BLaER1 treated with 17β-estradiol and CSF1 and Interleukin-3, amounts not matched to agents 10 nM and 100 nM (cell line): ENCODE measurements at regions not wholly inside any gene's neighbourhood (a gene's known extent, or its start where the extent isn't known, plus 50 kb on each side); places are given as distances from the start of the nearest gene placed in this dataset.

Experiments used
- H3K27ac ChIP-seq, 11 experiments: shearing (Covaris generic); formaldehyde crosslinking; 2 replicates each; pipeline ENCODE4 v1.8.1; 2022
- H3K27me3 ChIP-seq, 11 experiments: shearing (Covaris generic); formaldehyde crosslinking; 2 replicates each; pipeline ENCODE4 v1.8.1; 2022
- H3K36me3 ChIP-seq, 11 experiments: shearing (Covaris generic); formaldehyde crosslinking; 2 replicates each; pipeline ENCODE4 v1.8.1; 2022
- H3K4me1 ChIP-seq, 10 experiments: shearing (Covaris generic); formaldehyde crosslinking; 2 replicates each; pipeline ENCODE4 v1.8.1; 2022
- H3K4me2 ChIP-seq, 11 experiments: shearing (Covaris generic); formaldehyde crosslinking; 2 replicates each; pipeline ENCODE4 v1.8.1; 2022
- H3K4me3 ChIP-seq, 10 experiments: shearing (Covaris generic); formaldehyde crosslinking; 2 replicates each; pipeline ENCODE4 v1.8.1; 2022
- H3K9ac ChIP-seq, 11 experiments: shearing (Covaris generic); formaldehyde crosslinking; 2 replicates each; pipeline ENCODE4 v1.8.1; 2022
- H3K9me3 ChIP-seq, 11 experiments: shearing (Covaris generic); formaldehyde crosslinking; replicated peaks in 1 of 11; 2 replicates each; pipeline ENCODE4 v1.8.1; 2022
- H4K20me1 ChIP-seq, 11 experiments: shearing (Covaris generic); formaldehyde crosslinking; 2 replicates each; pipeline ENCODE4 v1.8.1; 2022
- Cebpa-rat ChIP-seq, 11 experiments: shearing (Covaris generic); IDR thresholded peaks; 2 replicates each; pipeline ENCODE4 v1.8.1; 2022

GRCh38 chr6:82705579-82705978 lies 342.0 kb downstream of the TPBG start:
- Histone ChIP-seq H3K27ac (no peak overlapping the region), H3K36me3 (no peaks in the 10 kb centered on the region)
- TF ChIP-seq Cebpa-rat (IDR thresholded peaks at IDR 0.05), result no peak

GRCh38 chr6:82711105-82711827 lies 347.6 kb downstream of the TPBG start:
- no peak for TF ChIP-seq Cebpa-rat (IDR thresholded peaks at IDR 0.05)
- Histone ChIP-seq H3K36me3 (no peaks in the 10 kb centered on the region), H3K27ac (no peak overlapping the region), H3K4me2 (no peak overlapping the region), H3K27me3 (no peaks in the 10 kb centered on the region), H3K4me1 (peaks cover 0 to 22% (median 0%) of the 10 kb centered on the region in 10 experiments; a peak in 3 of 20 replicates), H3K9ac (no peak overlapping the region), H3K9me3 (no peaks in the 10 kb centered on the region), H4K20me1 (no peaks in the 10 kb centered on the region), H3K4me3 (no peak overlapping the region)

More at GRCh38 chr6:82705579-82705978, 342.0 kb downstream of the TPBG start:
- peaks cover 0 to 13% (median 6%) of the 10 kb centered on the region in 11 experiments; a peak in 9 of 22 replicates for H3K9me3 ChIP-seq
- no peak overlapping the region for H3K9ac ChIP-seq
- H4K20me1 ChIP-seq, result no peaks in the 10 kb centered on the region
- no peak overlapping the region for H3K4me3 ChIP-seq
- H3K4me1 ChIP-seq, result peaks cover 0 to 15% (median 0%) of the 10 kb centered on the region in 10 experiments; a peak in 3 of 20 replicates
- H3K4me2 ChIP-seq, result no peak overlapping the region
- H3K27me3 ChIP-seq, result no peaks in the 10 kb centered on the region

GRCh38 chr6:82711971-82712370 lies 348.4 kb downstream of the TPBG start:
- Histone ChIP-seq H3K36me3 (no peaks in the 10 kb centered on the region), H3K27me3 (no peaks in the 10 kb centered on the region), H3K27ac (no peak overlapping the region), H3K4me2 (peak overlapping the region in 2 of 11 experiments; percentile 11 to 37; a peak in 1 of 22 replicates), H3K4me3 (no peak overlapping the region), H3K9me3 (no peaks in the 10 kb centered on the region), H4K20me1 (no peaks in the 10 kb centered on the region), H3K4me1 (peaks cover 0 to 20% (median 0%) of the 10 kb centered on the region in 10 experiments; a peak in 3 of 20 replicates), H3K9ac (no peak overlapping the region)
- TF ChIP-seq Cebpa-rat (IDR thresholded peaks at IDR 0.05), result no peak

- Histone ChIP-seq H3K27me3 (no peaks in the 10 kb centered on the region), H3K27ac (no peak overlapping the region), H4K20me1 (no peaks in the 10 kb centered on the region), H3K4me2 (peak overlapping the region in 2 of 11 experiments; percentile 31 to 37; a peak in 2 of 22 replicates), H3K4me3 (no peak overlapping the region), H3K9ac (no peak overlapping the region), H3K36me3 (no peaks in the 10 kb centered on the region), H3K4me1 (peaks cover 0 to 16% (median 0%) of the 10 kb centered on the region in 10 experiments; a peak in 2 of 20 replicates), H3K9me3 (no peaks in the 10 kb centered on the region)
- no peak for TF ChIP-seq Cebpa-rat (IDR thresholded peaks at IDR 0.05)
Observed at GRCh38 chr6:82712389-82712788, 348.8 kb downstream of the TPBG start.

GRCh38 chr6:82712826-82713225 lies 349.2 kb downstream of the TPBG start:
- Histone ChIP-seq H4K20me1 (no peaks in the 10 kb centered on the region), H3K36me3 (no peaks in the 10 kb centered on the region), H3K9ac (no peak overlapping the region), H3K4me1 (peaks cover 0 to 12% (median 0%) of the 10 kb centered on the region in 10 experiments; a peak in 2 of 20 replicates), H3K27me3 (no peaks in the 10 kb centered on the region), H3K27ac (no peak overlapping the region), H3K4me3 (no peak overlapping the region), H3K4me2 (peak overlapping the region in 2 of 11 experiments; percentile 31 to 37; a peak in 1 of 22 replicates), H3K9me3 (no peaks in the 10 kb centered on the region)
- TF ChIP-seq Cebpa-rat (IDR thresholded peaks at IDR 0.05), result no peak

GRCh38 chr6:82720992-82721391 lies 344.6 kb downstream of the UBE3D start:
- Histone ChIP-seq H4K20me1 (no peaks in the 10 kb centered on the region), H3K4me3 (no peak overlapping the region), H3K27me3 (no peaks in the 10 kb centered on the region), H3K4me1 (no peaks in the 10 kb centered on the region), H3K4me2 (no peak overlapping the region), H3K9ac (no peak overlapping the region), H3K9me3 (no peaks in the 10 kb centered on the region), H3K27ac (no peak overlapping the region), H3K36me3 (no peaks in the 10 kb centered on the region)
- TF ChIP-seq Cebpa-rat (IDR thresholded peaks at IDR 0.05), result no peak

- no peak for TF ChIP-seq Cebpa-rat (IDR thresholded peaks at IDR 0.05)
- Histone ChIP-seq H3K4me3 (no peak overlapping the region), H3K27ac (no peak overlapping the region), H3K4me2 (no peak overlapping the region), H3K9me3 (no peaks in the 10 kb centered on the region), H3K36me3 (no peaks in the 10 kb centered on the region), H3K4me1 (no peaks in the 10 kb centered on the region), H4K20me1 (no peaks in the 10 kb centered on the region), H3K9ac (no peak overlapping the region), H3K27me3 (no peaks in the 10 kb centered on the region)
Observed at GRCh38 chr6:82735790-82736189, 329.9 kb downstream of the UBE3D start.

GRCh38 chr6:82737965-82738364 lies 327.7 kb downstream of the UBE3D start:
- Histone ChIP-seq H3K9me3 (no peaks in the 10 kb centered on the region), H3K27me3 (no peaks in the 10 kb centered on the region), H3K4me1 (no peaks in the 10 kb centered on the region), H3K4me2 (no peak overlapping the region), H3K9ac (no peak overlapping the region), H3K36me3 (no peaks in the 10 kb centered on the region), H3K4me3 (no peak overlapping the region), H4K20me1 (no peaks in the 10 kb centered on the region), H3K27ac (no peak overlapping the region)
- no peak for TF ChIP-seq Cebpa-rat (IDR thresholded peaks at IDR 0.05)

GRCh38 chr6:82738773-82739172 lies 326.9 kb downstream of the UBE3D start:
- no peaks in the 10 kb centered on the region for H4K20me1 ChIP-seq
- H3K36me3 ChIP-seq, result no peaks in the 10 kb centered on the region
- H3K27me3 ChIP-seq, result no peaks in the 10 kb centered on the region
- TF ChIP-seq Cebpa-rat (IDR thresholded peaks at IDR 0.05), result no peak
- no peak overlapping the region for H3K9ac ChIP-seq
- no peak overlapping the region for H3K27ac ChIP-seq
- H3K4me1 ChIP-seq, result no peaks in the 10 kb centered on the region
- H3K9me3 ChIP-seq, result no peaks in the 10 kb centered on the region
- H3K4me3 ChIP-seq, result no peak overlapping the region
- no peak overlapping the region for H3K4me2 ChIP-seq

- no peaks in the 10 kb centered on the region for H3K36me3 ChIP-seq
- H4K20me1 ChIP-seq, result no peaks in the 10 kb centered on the region
- H3K27me3 ChIP-seq, result no peaks in the 10 kb centered on the region
- no peak overlapping the region for H3K9ac ChIP-seq
- no peaks in the 10 kb centered on the region for H3K9me3 ChIP-seq
- H3K4me3 ChIP-seq, result no peak overlapping the region
- no peak overlapping the region for H3K4me2 ChIP-seq
- H3K27ac ChIP-seq, result no peak overlapping the region
- H3K4me1 ChIP-seq, result no peaks in the 10 kb centered on the region
- TF ChIP-seq Cebpa-rat (IDR thresholded peaks at IDR 0.05), result no peak
Observed at GRCh38 chr6:82739303-82739702, 326.3 kb downstream of the UBE3D start.
